Raji (cell line): ENCODE measurements at regions not wholly inside any gene's neighbourhood (a gene's known extent, or its start where the extent isn't known, plus 50 kb on each side); places are given as distances from the start of the nearest gene placed in this dataset.

ENCODE experiments used
- POLR2A ChIP-seq: IDR thresholded peaks from 2 replicates; pipeline ENCODE4 v1.6.1; 2011; ENCODE audit warnings: low read depth, low read length, control low read depth; ENCODE audit not compliant: insufficient read depth

DNA sequence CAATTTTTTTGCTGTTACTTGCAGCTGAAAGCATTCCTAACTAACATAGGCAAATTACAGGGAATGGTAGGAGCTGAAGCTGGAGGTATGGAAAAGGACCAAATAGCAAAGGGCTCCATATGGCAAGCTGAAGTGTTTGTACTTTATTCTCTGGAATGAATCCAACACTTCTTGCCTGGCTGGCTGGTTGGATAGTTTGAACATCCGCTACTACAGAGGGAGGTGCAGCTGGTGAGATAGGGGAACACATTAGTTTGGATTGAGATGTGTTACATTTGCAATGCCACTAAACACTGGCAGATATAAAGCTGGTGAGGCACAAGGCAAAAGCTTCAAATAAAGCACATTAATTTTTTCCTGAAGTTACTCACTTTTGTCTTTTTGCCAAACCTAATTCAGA lies 291.5 kb downstream of the SP3 start:
- no peak for TF ChIP-seq POLR2A

DNA sequence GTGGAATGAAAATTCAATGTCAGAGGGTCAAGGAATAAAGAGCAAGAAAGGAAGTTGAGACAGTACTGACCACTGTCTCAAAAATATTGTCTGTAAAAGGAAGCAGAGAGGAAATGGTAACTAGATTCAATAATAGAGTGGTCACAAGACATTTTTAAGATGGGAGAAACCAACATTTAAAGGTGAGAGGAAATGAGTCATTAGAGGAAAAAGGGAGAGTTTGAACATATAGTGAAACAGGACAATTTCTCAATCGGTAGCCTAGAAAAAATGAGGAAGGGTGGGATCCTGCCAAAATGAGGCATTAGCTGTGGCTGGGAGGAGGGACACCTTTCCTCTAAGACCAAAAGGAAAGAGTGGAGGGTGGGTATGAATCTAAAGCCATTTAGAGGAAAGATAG lies 288.5 kb downstream of the SP3 start:
- no peak for TF ChIP-seq POLR2A

DNA sequence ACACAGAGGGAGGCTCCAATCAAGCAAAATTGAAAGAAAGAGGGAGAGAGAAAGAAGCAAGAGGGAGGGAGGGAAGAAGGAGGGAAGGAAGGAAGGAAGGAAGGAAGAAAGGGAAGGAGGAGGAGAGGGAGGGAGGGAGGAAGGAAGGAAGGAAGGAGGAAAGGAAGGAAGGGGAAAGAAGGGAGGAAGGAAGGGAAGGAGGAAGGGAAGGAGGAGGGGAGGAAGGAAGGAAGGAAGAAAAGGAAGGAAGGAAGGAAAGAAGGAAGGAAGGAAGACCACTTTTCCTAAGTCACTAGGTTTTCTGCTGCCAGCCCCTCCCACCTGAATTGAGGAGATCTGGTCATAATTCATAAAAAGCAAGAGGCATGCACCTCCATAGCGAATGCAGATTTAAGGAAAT lies 287.0 kb downstream of the SP3 start:
- TF ChIP-seq POLR2A, result no peak

DNA sequence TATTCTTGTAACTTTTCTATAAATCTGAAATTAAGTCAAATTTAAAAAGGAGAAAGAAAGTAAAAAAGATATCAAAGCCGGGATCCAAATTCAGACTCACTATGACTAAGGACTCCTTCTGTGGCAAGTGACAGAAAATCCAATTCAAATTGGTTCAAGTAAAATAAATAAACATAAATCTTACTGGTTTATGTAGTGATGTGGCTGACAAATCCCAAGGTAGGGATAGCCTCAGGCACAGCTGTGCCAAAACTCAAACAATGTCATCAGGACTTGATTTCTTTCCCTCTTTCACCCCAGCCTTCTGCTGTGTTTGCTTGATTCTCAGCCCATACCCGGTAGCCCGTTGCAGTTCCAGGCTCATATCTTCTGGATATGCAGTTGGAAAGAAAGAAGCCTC lies 284.6 kb downstream of the SP3 start:
- no peak for TF ChIP-seq POLR2A

DNA sequence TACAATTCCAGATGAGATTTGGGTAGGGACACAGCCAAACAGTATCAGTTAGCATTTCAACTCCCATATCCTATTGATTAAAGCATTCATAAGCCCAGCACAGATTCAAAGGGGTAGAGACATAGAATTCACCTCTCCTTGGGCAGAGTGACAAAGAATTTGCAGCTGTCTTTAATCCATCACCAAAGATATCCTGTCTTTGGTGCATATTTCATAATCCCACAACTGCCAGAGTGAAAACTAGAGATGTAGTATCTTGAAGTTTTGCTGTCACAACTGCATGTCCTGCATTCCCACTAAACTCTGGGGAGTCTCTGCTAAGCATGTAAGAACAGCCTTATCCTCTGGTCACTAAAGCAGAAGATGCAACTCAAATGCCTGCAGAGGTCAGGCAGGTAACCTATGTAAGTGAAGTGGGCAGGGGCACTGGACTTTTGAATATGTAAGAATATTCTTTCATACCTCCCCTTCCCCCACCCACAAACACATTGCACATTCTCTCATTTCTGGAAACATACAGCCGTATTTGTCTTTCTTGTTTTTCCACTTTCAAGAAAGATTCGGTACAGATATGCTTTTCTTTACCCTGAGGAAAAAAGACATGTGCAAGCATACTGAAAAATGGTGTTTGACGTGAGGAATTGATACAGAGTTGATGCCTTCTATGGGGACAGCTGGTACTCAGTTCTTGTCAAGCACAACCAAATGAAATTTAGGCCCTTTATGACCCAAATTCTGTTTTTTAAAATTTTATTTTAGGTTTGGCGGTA lies 283.1 kb downstream of the SP3 start:
- no peak for TF ChIP-seq POLR2A

DNA sequence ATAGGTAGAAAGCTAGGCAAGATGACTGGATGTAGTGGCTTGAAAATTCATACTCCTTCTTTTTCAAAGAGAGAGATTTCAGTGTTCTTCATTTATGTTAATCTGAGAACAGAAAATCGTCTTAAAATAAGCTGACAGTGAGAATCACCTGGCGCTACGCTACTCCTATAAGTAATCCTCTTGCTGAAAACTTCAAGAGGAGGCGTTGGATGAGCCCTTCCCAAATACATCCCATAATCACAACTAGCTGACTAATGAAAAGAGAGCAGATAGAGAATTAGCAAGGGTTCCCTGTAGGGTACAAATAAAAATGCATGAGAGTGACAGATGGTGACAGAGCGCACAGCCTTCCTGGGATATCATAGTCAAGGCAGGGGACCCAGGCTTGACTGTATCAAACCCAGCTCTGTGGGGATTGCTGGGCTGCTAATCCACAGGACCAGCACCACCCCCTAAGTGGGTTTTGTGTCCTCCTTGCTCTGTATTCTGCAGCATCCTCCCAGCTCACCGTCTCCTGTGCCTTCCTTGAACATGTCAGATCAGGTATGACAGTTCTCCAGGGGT lies 280.2 kb downstream of the SP3 start:
- TF ChIP-seq POLR2A, result no peak

DNA sequence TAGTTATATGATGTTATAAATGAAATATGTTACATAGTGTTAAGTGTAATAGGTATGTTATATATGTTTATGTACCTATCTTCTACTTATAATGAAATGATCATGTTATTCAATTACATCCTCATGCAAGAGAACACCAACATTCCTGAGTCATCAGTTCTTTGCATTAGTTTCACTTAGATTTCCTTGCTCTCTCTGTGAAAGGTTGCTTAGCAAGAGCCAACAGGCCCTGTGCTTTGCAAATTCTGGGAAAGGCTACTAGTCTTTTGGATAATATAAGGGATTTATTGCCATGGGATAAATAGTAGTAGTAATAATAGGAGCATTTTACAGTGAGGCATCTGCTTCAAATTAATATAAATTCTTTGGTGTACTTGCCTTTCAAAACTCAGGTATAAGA lies 274.8 kb downstream of the SP3 start:
- no peak for TF ChIP-seq POLR2A

DNA sequence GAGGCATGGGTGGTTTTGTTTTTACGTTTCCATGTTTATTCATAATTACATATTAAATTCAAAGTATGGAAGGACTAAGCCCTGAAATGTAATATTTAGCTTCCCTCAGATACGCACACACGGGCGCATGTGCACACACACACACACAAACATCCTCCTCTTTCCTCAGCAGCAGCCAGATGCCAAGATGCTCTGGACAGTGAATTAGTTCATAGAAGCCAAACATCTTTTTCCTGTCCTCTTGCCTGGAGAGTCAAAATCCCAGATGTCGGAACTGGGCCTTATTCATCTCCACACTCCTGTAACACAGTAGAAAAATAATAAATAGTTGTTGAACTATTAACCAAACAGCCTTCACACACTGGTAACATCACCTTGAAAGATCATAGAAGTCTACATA lies 273.1 kb downstream of the SP3 start:
- TF ChIP-seq POLR2A, result no peak

DNA sequence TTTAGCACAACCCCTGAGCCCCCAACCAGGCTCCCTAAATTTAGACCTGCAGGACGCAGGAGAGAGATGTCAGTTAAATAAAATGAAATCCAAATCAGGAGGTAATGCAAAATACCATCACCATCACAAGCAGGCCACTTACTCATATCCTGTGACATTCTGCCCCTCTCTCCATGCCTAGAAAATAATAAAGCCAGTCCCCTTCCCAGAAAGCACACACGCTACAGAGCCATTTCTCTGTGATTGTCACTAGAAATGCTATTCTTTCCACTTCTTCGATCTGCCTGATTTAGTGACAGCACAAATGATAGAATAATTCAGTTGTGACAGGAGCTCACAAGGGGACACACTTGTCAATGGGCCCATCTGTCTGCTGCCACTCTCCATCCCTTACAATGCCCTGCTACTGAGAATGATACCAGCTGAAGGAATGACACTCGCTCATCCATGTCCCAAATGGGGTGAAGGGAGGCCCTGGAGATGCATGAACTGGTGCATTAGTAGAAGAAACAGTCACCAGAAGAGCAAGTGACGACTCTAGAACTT lies 272.1 kb downstream of the SP3 start:
- no peak for TF ChIP-seq POLR2A

DNA sequence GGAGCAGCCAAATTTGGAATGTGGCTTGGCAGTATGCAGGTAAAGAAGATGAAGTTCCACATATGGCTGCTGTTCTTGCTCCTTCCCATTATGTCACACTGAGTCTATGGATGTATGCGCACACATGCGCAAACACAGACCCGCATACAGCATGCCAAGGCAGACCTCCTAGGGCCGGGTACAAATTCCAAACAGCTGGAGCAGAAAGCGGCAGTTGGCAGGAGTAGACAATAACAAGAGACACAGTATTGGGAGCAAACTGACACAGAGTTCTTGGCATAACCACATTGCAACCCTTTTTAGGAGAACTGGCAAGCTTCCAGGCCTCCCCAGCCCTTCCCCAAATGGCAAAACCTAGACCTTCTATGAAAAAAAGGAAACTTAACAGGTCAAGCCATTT lies 268.9 kb downstream of the SP3 start:
- TF ChIP-seq POLR2A, result no peak

DNA sequence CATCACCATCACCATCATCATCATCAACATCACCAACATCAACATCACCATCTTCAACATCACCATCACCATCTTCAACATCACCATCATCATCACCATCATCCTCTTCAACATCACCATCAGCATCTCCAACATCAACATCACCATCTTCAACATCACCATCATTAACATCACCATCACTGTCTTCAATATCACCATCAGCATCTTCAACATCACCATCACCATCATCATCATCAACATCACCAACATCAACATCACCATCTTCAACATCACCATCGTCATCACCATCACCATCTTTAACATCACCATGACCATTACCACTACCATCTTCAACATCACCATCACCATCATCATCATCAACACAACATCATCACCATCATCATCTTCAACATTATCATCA lies 267.2 kb downstream of the SP3 start:
- TF ChIP-seq POLR2A, result no peak

DNA sequence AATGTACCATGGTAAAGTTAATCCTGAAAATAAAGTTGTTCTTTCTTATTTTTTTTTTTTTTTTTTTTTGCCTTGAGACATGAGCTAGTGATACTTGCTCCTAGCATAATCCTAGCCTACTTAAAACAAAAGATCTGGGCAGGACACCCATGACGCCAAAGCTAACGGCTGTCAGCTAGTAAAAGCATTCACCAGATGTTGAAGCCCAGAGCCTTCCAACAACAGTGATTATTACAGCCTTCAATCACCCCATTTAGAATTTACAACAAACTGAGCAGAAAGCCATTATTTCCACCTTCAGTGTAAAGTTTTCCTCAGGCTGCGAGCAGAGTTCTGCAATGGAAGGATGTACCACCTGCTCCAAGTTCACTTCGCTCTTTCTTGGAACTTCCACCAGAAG lies 259.5 kb downstream of the SP3 start:
- TF ChIP-seq POLR2A, result no peak

DNA sequence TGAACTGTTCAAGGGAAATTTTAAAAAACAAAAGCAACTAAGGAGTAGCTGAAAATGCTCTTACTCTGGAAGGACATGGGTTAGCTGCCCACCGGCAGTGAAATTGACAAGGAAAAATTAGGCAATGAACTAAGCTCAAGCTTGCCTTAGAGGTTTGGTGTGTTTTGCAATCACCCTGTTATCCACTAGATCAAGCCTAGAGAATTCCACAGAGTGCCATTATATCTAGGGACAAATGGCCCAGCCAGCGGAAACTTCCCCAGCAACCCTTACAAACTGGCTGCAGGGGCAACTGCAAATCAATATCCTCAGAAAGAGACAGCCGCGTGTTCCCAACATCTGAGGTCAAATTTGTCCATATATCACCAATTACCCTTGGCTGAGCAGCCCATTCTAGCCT lies 258.2 kb downstream of the SP3 start:
- no peak for TF ChIP-seq POLR2A

DNA sequence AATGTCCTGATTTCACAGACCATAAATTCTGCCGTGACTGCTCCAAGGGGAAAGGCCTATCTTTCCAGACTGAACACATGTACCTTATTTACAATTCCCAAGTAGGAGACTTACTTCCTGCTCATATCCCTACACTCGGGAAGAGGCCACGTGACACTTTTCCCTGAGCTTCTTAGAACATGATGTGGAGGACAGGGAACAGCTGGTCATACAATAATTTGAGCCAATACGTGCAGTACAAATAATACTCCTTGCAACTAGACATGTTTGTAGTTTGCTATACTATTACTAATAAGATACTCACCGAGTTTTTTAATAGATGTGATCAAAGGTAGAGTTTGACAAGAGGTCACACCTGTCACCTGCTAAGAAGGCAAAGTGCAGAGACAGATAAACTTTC lies 256.4 kb downstream of the SP3 start:
- TF ChIP-seq POLR2A, result no peak

DNA sequence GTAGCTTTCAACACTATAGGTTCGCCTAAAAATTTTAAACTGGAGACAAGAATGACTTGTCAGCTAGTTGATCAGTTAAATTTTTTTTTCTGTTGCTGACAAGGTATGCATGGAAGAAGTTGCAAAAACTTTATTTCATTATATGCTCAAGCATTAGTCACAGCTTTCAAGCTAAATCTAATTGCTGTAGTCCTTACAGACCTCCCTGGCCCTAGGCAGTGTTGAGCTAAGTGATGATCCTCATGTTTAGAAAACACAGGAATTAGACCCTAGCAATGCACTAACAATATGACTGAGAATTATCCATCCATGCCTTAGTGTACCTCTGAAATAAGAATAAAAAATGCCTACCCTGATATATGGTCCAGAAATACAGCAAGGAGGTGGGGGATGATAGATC lies 253.4 kb downstream of the SP3 start:
- no peak for TF ChIP-seq POLR2A

DNA sequence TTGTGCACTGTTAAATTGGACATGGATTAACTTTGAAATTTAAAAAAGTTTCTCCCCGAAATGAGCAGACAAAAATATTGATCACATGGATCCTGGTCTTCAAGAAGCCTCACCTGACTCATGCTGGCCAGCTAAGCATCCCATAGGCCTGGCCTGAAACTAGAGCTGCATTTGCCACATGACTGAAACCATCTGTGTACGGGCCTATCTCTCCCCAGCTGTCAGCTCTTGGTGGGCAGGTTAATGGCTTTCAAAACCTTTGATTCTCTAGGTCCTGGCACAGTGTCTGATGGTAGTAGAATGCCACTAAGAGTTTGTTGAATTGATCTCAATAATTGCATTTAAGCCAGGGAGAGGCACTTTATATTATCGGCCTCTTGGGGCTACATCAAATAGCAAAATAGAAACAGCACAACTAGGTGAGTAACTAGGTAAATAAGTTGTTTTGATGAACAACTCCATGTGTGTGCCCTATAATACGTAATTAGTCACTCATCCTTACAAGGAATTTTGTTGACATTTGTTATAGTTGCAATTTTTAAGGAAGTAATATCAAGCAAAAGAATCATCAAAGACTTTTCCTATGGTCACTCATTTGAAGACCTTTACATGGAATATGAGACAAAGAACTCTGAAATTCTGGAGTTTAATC lies 251.1 kb downstream of the SP3 start:
- no peak for TF ChIP-seq POLR2A
